WERI-Rb-1 (cell line): ENCODE measurements at regions not wholly inside any gene's neighbourhood (a gene's known extent, or its start where the extent isn't known, plus 50 kb on each side); places are given as distances from the start of the nearest gene placed in this dataset.

Source experiments
- DNase-seq: peaks from one replicate; pipeline ENCODE4 v3.0.0-alpha.2; 2020
- H3K27ac ChIP-seq: fragments of 250-450 bp; sonication (Bioruptor Pico); 2 replicates; pipeline ENCODE4 v1.5.1; 2020; ENCODE audit warnings: mild to moderate bottlenecking, moderate library complexity
- H3K27me3 ChIP-seq: fragments of 250-450 bp; sonication (Bioruptor Pico); 2 replicates; pipeline ENCODE4 v1.5.1; 2021; ENCODE audit warnings: mild to moderate bottlenecking, low read depth, moderate library complexity; ENCODE audit not compliant: insufficient read depth, severe bottlenecking
- H3K36me3 ChIP-seq: fragments of 250-450 bp; sonication (Bioruptor Pico); 2 replicates; pipeline ENCODE4 v1.5.1; 2020; ENCODE audit warnings: mild to moderate bottlenecking, moderate library complexity
- H3K4me3 ChIP-seq: 2 replicates; pipeline ENCODE4 v1.5.1; 2011; ENCODE audit warnings: low read depth, mild to moderate bottlenecking, control low read depth, low read length
- H3K9me3 ChIP-seq: fragments of 250-450 bp; sonication (Bioruptor Pico); 2 replicates; pipeline ENCODE4 v1.5.1; 2021; ENCODE audit warnings: mild to moderate bottlenecking, moderate library complexity; ENCODE audit not compliant: severe bottlenecking
- TF ChIP-seq, protein P1 (sequence below): IDR thresholded peaks from 2 replicates; pipeline ENCODE4 v1.5.1; 2011; ENCODE audit warnings: low read depth, mild to moderate bottlenecking, control low read depth, inconsistent platforms, low read length

DNA sequence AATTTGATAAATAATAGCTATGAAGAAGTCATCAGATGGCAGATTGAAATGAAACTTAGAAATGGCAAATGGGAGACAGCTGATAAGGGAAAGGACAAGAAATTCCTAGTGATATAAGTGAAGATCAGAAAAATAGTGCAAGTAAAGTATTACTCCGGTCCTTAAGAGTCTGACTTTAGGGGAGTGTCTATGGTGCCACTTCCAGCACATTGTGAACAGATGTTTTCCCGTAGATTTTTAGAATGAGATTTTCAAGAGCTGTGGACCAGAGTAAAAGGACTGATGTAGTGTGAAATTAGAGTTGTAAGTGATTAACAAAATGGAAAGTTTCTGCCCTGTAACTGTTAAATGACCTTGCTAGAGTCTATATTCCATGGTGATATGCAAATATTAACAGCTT lies 974.8 kb upstream of the TENM4 start:
- TF ChIP-seq, protein P1, sequence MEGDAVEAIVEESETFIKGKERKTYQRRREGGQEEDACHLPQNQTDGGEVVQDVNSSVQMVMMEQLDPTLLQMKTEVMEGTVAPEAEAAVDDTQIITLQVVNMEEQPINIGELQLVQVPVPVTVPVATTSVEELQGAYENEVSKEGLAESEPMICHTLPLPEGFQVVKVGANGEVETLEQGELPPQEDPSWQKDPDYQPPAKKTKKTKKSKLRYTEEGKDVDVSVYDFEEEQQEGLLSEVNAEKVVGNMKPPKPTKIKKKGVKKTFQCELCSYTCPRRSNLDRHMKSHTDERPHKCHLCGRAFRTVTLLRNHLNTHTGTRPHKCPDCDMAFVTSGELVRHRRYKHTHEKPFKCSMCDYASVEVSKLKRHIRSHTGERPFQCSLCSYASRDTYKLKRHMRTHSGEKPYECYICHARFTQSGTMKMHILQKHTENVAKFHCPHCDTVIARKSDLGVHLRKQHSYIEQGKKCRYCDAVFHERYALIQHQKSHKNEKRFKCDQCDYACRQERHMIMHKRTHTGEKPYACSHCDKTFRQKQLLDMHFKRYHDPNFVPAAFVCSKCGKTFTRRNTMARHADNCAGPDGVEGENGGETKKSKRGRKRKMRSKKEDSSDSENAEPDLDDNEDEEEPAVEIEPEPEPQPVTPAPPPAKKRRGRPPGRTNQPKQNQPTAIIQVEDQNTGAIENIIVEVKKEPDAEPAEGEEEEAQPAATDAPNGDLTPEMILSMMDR: no peak
- Histone ChIP-seq H3K27ac (no peak overlapping the region), H3K36me3 (no peaks in the 10 kb centered on the region), H3K4me3 (no peak overlapping the region), H3K27me3 (peaks cover 12% of the 10 kb centered on the region), H3K9me3 (no peaks in the 10 kb centered on the region)
- no peak for DNase-seq

DNA sequence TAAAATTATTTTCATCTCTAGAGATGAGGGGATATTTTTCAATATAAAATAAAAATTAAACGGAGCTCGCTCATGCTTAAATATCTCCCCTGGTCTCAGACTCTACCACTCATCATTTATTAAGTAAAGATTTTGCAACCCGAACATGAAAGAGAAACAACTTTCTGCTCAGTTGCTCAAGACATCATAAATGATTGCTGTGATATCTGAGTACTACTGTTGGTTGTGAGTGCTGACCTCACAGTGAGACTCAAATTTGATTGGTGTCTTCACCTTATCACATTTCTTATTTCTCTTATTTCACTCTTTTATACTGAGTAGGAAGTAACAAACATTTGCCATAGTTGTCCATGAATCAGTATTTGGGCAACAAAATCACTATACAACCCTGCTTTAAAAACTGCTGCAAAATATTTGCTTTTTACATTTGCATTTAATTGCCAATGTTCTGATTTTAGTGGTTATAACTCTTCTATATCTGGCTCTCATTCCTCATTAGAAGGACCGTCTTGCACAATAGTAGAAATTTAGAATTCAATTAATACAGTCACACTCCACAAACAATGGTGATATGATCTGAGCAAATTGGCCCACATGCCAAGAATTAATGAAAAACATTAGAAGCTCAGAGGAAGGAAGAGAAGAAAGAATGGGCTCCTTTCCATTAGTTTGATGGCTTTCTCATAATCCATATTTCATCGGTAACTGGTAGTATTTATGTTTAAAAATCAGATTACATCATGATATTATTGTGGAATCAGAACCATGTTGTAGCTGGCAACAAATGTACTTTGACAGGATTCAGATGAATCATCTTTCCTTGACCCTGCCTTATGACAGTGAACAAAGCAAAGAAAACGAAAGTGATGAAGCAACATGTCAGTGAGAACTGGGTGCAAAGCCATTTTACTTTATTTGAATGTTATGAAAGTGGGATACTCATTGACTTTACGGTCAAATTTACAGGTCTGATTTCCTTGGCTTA lies 973.6 kb upstream of the TENM4 start:
- DNase-seq: no peak
- TF ChIP-seq, protein P1: no peak
- Histone ChIP-seq H3K27me3 (peaks cover 12% of the 10 kb centered on the region), H3K9me3 (no peaks in the 10 kb centered on the region), H3K36me3 (no peaks in the 10 kb centered on the region), H3K4me3 (no peak overlapping the region), H3K27ac (no peak overlapping the region)

DNA sequence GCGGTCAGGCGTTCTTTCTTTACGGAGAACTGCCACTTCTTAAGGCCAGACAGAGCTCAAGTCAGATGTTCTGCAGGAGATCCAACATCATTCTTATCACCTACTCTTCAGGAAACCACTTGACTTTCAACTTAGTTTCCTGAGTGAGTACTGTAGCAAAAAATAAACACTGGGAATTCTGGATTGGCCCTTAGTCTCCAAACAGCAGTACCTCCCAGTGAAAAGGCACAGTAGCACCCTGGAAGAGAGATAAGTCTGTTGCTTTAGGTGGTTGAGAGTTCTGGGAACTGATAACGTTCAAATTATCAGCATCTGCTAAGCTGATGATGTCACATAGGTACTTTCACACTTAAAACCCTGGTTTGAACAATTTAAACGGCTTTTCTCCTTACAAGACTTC lies 971.8 kb upstream of the TENM4 start:
- Histone ChIP-seq H3K36me3 (no peaks in the 10 kb centered on the region), H3K9me3 (no peaks in the 10 kb centered on the region), H3K27ac (no peak overlapping the region), H3K4me3 (no peak overlapping the region), H3K27me3 (peaks cover 12% of the 10 kb centered on the region)
- TF ChIP-seq, protein P1: no peak
- DNase-seq: no peak

DNA sequence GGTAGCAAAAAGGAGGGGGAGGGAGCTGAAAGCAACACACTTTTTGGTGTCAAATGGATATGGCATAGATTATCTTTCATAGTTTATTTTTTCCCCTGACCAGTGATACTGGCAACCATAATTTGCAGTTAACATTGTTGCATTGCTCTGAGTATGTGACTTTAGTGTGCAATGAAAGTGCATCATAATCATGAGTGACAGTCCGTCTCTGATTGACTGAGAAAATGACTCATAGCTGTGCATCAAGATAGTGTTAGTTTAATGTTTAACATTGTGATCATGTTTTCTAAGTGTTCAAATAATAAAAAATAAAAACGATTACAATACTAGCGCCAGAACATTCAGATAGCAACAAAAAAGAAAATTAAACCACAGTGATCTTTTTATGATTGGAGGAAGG lies 952.4 kb upstream of the TENM4 start:
- Histone ChIP-seq H3K27me3 (peaks cover 11% of the 10 kb centered on the region), H3K36me3 (no peaks in the 10 kb centered on the region), H3K4me3 (no peak overlapping the region), H3K9me3 (no peaks in the 10 kb centered on the region), H3K27ac (no peak overlapping the region)
- DNase-seq: no peak
- TF ChIP-seq, protein P1: no peak

DNA sequence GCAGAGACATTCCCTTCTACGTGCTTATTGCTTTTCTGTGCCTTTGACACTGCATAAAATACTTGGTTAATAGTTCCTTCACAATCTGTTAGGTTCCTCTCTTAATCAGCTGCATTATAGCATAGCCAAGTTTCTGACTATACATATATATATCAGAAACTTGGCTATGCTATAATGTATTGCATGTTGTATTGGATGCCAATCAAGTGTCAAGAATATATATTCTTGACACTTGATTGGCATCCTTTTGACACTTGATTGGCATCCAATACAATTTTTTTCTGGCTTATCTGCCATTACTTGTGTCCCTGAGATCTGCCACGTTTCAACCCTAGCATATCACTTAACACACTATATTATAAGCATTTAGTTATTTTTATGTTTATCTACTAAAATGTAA lies 949.7 kb upstream of the TENM4 start:
- peaks cover 11% of the 10 kb centered on the region for H3K27me3 ChIP-seq
- TF ChIP-seq, protein P1: no peak
- no peaks in the 10 kb centered on the region for H3K9me3 ChIP-seq
- H3K36me3 ChIP-seq: no peaks in the 10 kb centered on the region
- no peak overlapping the region for H3K4me3 ChIP-seq
- no peak overlapping the region for H3K27ac ChIP-seq
- no peak for DNase-seq
